H1 (cell line): ENCODE measurements at regions not wholly inside any gene's neighbourhood (a gene's known extent, or its start where the extent isn't known, plus 50 kb on each side); places are given as distances from the start of the nearest gene placed in this dataset.

Experiments used
- GTF2F1 ChIP-seq: IDR thresholded peaks from 2 replicates; pipeline ENCODE4 v1.6.1; 2012; ENCODE audit warnings: low read depth, low read length, improper control_type of control experiment, borderline replicate concordance
- POLR2AphosphoS5 ChIP-seq: IDR thresholded peaks from 2 replicates; pipeline ENCODE4 v1.6.1; 2011; ENCODE audit warnings: low read depth, low read length
- TF ChIP-seq, protein P1 (sequence below): fragments of 300-600 bp; sonication (generic); IDR thresholded peaks from 2 replicates; pipeline ENCODE4 v1.7.1; 2012; ENCODE audit warnings: low read length, moderate library complexity, mild to moderate bottlenecking, inconsistent platforms; ENCODE audit not compliant: insufficient replicate concordance

DNA sequence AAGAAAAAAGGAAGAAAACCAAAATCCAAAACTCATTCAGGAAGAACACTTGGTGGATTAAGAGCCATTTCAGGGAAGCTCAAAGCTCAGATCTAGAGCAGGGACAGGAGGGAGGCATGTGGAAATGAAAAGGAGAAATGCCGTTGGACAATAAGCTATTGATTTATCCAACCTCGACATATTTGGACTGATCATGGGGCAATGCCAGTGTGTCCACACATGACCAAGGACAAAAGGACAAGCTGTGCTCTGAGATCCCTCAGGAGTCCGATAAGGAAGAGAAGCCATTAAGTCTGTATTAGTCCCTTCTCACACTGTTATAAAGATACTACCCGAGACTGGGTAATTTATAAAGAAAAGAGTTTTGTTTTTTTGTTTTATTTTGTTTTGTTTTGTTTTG lies 684.0 kb upstream of the CELF2 start (continued):
- TF ChIP-seq, protein P1, sequence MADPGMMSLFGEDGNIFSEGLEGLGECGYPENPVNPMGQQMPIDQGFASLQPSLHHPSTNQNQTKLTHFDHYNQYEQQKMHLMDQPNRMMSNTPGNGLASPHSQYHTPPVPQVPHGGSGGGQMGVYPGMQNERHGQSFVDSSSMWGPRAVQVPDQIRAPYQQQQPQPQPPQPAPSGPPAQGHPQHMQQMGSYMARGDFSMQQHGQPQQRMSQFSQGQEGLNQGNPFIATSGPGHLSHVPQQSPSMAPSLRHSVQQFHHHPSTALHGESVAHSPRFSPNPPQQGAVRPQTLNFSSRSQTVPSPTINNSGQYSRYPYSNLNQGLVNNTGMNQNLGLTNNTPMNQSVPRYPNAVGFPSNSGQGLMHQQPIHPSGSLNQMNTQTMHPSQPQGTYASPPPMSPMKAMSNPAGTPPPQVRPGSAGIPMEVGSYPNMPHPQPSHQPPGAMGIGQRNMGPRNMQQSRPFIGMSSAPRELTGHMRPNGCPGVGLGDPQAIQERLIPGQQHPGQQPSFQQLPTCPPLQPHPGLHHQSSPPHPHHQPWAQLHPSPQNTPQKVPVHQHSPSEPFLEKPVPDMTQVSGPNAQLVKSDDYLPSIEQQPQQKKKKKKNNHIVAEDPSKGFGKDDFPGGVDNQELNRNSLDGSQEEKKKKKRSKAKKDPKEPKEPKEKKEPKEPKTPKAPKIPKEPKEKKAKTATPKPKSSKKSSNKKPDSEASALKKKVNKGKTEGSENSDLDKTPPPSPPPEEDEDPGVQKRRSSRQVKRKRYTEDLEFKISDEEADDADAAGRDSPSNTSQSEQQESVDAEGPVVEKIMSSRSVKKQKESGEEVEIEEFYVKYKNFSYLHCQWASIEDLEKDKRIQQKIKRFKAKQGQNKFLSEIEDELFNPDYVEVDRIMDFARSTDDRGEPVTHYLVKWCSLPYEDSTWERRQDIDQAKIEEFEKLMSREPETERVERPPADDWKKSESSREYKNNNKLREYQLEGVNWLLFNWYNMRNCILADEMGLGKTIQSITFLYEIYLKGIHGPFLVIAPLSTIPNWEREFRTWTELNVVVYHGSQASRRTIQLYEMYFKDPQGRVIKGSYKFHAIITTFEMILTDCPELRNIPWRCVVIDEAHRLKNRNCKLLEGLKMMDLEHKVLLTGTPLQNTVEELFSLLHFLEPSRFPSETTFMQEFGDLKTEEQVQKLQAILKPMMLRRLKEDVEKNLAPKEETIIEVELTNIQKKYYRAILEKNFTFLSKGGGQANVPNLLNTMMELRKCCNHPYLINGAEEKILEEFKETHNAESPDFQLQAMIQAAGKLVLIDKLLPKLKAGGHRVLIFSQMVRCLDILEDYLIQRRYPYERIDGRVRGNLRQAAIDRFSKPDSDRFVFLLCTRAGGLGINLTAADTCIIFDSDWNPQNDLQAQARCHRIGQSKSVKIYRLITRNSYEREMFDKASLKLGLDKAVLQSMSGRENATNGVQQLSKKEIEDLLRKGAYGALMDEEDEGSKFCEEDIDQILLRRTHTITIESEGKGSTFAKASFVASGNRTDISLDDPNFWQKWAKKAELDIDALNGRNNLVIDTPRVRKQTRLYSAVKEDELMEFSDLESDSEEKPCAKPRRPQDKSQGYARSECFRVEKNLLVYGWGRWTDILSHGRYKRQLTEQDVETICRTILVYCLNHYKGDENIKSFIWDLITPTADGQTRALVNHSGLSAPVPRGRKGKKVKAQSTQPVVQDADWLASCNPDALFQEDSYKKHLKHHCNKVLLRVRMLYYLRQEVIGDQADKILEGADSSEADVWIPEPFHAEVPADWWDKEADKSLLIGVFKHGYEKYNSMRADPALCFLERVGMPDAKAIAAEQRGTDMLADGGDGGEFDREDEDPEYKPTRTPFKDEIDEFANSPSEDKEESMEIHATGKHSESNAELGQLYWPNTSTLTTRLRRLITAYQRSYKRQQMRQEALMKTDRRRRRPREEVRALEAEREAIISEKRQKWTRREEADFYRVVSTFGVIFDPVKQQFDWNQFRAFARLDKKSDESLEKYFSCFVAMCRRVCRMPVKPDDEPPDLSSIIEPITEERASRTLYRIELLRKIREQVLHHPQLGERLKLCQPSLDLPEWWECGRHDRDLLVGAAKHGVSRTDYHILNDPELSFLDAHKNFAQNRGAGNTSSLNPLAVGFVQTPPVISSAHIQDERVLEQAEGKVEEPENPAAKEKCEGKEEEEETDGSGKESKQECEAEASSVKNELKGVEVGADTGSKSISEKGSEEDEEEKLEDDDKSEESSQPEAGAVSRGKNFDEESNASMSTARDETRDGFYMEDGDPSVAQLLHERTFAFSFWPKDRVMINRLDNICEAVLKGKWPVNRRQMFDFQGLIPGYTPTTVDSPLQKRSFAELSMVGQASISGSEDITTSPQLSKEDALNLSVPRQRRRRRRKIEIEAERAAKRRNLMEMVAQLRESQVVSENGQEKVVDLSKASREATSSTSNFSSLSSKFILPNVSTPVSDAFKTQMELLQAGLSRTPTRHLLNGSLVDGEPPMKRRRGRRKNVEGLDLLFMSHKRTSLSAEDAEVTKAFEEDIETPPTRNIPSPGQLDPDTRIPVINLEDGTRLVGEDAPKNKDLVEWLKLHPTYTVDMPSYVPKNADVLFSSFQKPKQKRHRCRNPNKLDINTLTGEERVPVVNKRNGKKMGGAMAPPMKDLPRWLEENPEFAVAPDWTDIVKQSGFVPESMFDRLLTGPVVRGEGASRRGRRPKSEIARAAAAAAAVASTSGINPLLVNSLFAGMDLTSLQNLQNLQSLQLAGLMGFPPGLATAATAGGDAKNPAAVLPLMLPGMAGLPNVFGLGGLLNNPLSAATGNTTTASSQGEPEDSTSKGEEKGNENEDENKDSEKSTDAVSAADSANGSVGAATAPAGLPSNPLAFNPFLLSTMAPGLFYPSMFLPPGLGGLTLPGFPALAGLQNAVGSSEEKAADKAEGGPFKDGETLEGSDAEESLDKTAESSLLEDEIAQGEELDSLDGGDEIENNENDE: no peak
- TF ChIP-seq POLR2AphosphoS5: no peak
- no peak for TF ChIP-seq GTF2F1
